GM23338 (cell line): ENCODE measurements at regions not wholly inside any gene's neighbourhood (a gene's known extent, or its start where the extent isn't known, plus 50 kb on each side); places are given as distances from the start of the nearest gene placed in this dataset.

Source experiments
- ATAC-seq: fragments of 200-7000 bp; cut with Tn5 transposase; 3 replicates; pipeline ENCODE4 v1.9.1; 2020
- DNase-seq: peaks from one replicate; pipeline ENCODE4 v3.0.0-alpha.2; 2015; ENCODE audit warnings: low spot score
- H2AFZ ChIP-seq: fragments of 200-600 bp; sonication (generic); 2 replicates; pipeline ENCODE4 v1.8.0; 2016; ENCODE audit warnings: antibody characterized with exemption, mild to moderate bottlenecking, moderate library complexity
- H3F3A ChIP-seq: fragments of 200-600 bp; sonication (generic); replicated peaks from 2 replicates; pipeline ENCODE4 v1.8.0; 2017; ENCODE audit warnings: antibody characterized with exemption, mixed run types, low read depth
- H3K27ac ChIP-seq: fragments of 200-600 bp; sonication (generic); 2 replicates; pipeline ENCODE4 v1.6.1; 2016; ENCODE audit warnings: low read depth
- H3K27me3 ChIP-seq: fragments of 200-600 bp; sonication (generic); 2 replicates; pipeline ENCODE4 v1.8.0; 2016; ENCODE audit warnings: mild to moderate bottlenecking, mixed run types, moderate library complexity; ENCODE audit not compliant: insufficient read depth
- H3K36me3 ChIP-seq: fragments of 200-600 bp; sonication (generic); 2 replicates; pipeline ENCODE4 v1.8.0; 2016; ENCODE audit warnings: mild to moderate bottlenecking; ENCODE audit not compliant: insufficient read depth
- H3K4me1 ChIP-seq: fragments of 200-600 bp; sonication (generic); 2 replicates; pipeline ENCODE4 v1.8.0; 2016; ENCODE audit warnings: mild to moderate bottlenecking, moderate library complexity; ENCODE audit not compliant: insufficient read depth
- H3K4me2 ChIP-seq: fragments of 200-600 bp; sonication (generic); 2 replicates; pipeline ENCODE4 v1.7.1; 2017; ENCODE audit warnings: mixed run types
- H3K4me3 ChIP-seq: fragments of 200-600 bp; sonication (generic); 2 replicates; pipeline ENCODE4 v1.6.1; 2016; ENCODE audit warnings: mixed run types
- H3K79me2 ChIP-seq: fragments of 200-600 bp; sonication (generic); replicated peaks from 2 replicates; pipeline ENCODE4 v1.8.0; 2017; ENCODE audit warnings: mild to moderate bottlenecking; ENCODE audit not compliant: insufficient read depth
- H3K9me2 ChIP-seq: fragments of 200-600 bp; sonication (generic); 2 replicates; pipeline ENCODE4 v1.8.0; 2017; ENCODE audit not compliant: insufficient read depth
- H4K20me1 ChIP-seq: fragments of 200-600 bp; sonication (generic); replicated peaks from 2 replicates; pipeline ENCODE4 v1.8.0; 2017; ENCODE audit warnings: mild to moderate bottlenecking; ENCODE audit not compliant: insufficient read depth
- H3K27ac Mint-ChIP-seq: 2 replicates; pipeline ENCODE4 v1.8.0; 2020; ENCODE audit warnings: inconsistent platforms, mild to moderate bottlenecking, moderate library complexity, mixed read lengths
- H3K27me3 Mint-ChIP-seq: 3 replicates; pipeline ENCODE4 v1.8.0; 2022; ENCODE audit warnings: low read depth, mild to moderate bottlenecking, moderate library complexity, mixed read lengths, inconsistent platforms; ENCODE audit not compliant: insufficient read depth, poor library complexity
- H3K36me3 Mint-ChIP-seq: 3 replicates; pipeline ENCODE4 v1.8.0; 2021; ENCODE audit warnings: low read depth, mild to moderate bottlenecking, inconsistent platforms, moderate library complexity, mixed read lengths
- H3K4me1 Mint-ChIP-seq: 3 replicates; pipeline ENCODE4 v1.8.0; 2020; ENCODE audit warnings: mild to moderate bottlenecking, inconsistent platforms, mixed read lengths
- H3K4me3 Mint-ChIP-seq: 3 replicates; pipeline ENCODE4 v1.8.0; 2021; ENCODE audit warnings: moderate library complexity, mild to moderate bottlenecking, inconsistent platforms, mixed read lengths
- H3K9me3 Mint-ChIP-seq: 3 replicates; pipeline ENCODE4 v1.8.0; 2020; ENCODE audit warnings: moderate library complexity, mild to moderate bottlenecking, inconsistent platforms, mixed read lengths
- EZH2phosphoT487 ChIP-seq: fragments of 200-600 bp; sonication (generic); IDR thresholded peaks from one replicate; pipeline ENCODE4 v1.8.1; 2018; ENCODE audit warnings: antibody characterized with exemption; ENCODE audit not compliant: unreplicated experiment
- JUNB ChIP-seq: IDR thresholded peaks from one replicate; pipeline ENCODE4 v1.6.1; 2016; ENCODE audit warnings: antibody characterized with exemption; ENCODE audit not compliant: unreplicated experiment
- NANOG ChIP-seq: IDR thresholded peaks from 2 replicates; pipeline ENCODE4 v1.6.1; 2016; ENCODE audit warnings: antibody characterized with exemption, borderline replicate concordance
- POLR2AphosphoS5 ChIP-seq: IDR thresholded peaks from 2 replicates; pipeline ENCODE4 v1.6.1; 2016; ENCODE audit warnings: antibody characterized with exemption, low read depth
- REST ChIP-seq: IDR thresholded peaks from one replicate; pipeline ENCODE4 v1.6.1; 2018; ENCODE audit warnings: antibody characterized with exemption; ENCODE audit not compliant: unreplicated experiment
- ZNF462 ChIP-seq: fragments of 250-450 bp; sonication (Bioruptor Pico); IDR thresholded peaks from 2 replicates; pipeline ENCODE4 v1.5.0; 2020; ENCODE audit warnings: mild to moderate bottlenecking, moderate library complexity
- TF ChIP-seq, protein P1 (sequence below), 2 experiments: fragments of 200-600 bp in 1 of 2; sonication (generic) in 1 of 2; conservative IDR thresholded peaks; 2 replicates each; pipeline versions ENCODE4 v1.5.1 to v1.6.1; 2016 to 2017; ENCODE audit warnings: antibody characterized with exemption in 2 of 2, low read depth in 2 of 2, mild to moderate bottlenecking in 2 of 2, moderate library complexity in 1 of 2

GRCh38 chr2:171627412-171627811 lies 59.9 kb upstream of the DYNC1I2 start:
- Mint-ChIP-seq H3K27ac (no peak overlapping the region), H3K36me3 (peaks cover 51% of the 10 kb centered on the region), H3K4me3 (no peak overlapping the region), H3K27me3 (peaks cover 6% of the 10 kb centered on the region), H3K9me3 (peaks cover 73% of the 10 kb centered on the region), H3K4me1 (no peaks in the 10 kb centered on the region)
- no peaks in the 10 kb centered on the region for H3K27me3 ChIP-seq
- peaks cover 20% of the 10 kb centered on the region for H3K36me3 ChIP-seq
- no peaks in the 10 kb centered on the region for H3F3A ChIP-seq
- TF ChIP-seq REST (no peak), JUNB (no peak), POLR2AphosphoS5 (no peak), NANOG (no peak), EZH2phosphoT487 (no peak), ZNF462 (CRISPR knock-in tag) (no peak)
- TF ChIP-seq, protein P1, sequence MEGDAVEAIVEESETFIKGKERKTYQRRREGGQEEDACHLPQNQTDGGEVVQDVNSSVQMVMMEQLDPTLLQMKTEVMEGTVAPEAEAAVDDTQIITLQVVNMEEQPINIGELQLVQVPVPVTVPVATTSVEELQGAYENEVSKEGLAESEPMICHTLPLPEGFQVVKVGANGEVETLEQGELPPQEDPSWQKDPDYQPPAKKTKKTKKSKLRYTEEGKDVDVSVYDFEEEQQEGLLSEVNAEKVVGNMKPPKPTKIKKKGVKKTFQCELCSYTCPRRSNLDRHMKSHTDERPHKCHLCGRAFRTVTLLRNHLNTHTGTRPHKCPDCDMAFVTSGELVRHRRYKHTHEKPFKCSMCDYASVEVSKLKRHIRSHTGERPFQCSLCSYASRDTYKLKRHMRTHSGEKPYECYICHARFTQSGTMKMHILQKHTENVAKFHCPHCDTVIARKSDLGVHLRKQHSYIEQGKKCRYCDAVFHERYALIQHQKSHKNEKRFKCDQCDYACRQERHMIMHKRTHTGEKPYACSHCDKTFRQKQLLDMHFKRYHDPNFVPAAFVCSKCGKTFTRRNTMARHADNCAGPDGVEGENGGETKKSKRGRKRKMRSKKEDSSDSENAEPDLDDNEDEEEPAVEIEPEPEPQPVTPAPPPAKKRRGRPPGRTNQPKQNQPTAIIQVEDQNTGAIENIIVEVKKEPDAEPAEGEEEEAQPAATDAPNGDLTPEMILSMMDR (conservative IDR thresholded peaks at IDR 0.05; ENCODE audit: low read depth in 2 of 2): no peak
- no peak overlapping the region for H2AFZ ChIP-seq
- DNase-seq (no peak), ATAC-seq (no peak)
- no peaks in the 10 kb centered on the region for H4K20me1 ChIP-seq
- no peaks in the 10 kb centered on the region for H3K79me2 ChIP-seq
- H3K4me2 ChIP-seq: no peak overlapping the region
- no peak overlapping the region for H3K4me3 ChIP-seq
- no peaks in the 10 kb centered on the region for H3K4me1 ChIP-seq
- H3K9me2 ChIP-seq: no peaks in the 10 kb centered on the region; the same call in 1 of the 2 replicates
- no peak overlapping the region for H3K27ac ChIP-seq
